Smooth muscle cell (in vitro differentiated cells): ENCODE measurements at regions not wholly inside any gene's neighbourhood (a gene's known extent, or its start where the extent isn't known, plus 50 kb on each side); places are given as distances from the start of the nearest gene placed in this dataset.

Experiments
- DNase-seq: peaks from one replicate; lab custom pipeline; 2025; ENCODE audit not compliant: unreplicated experiment; lab: John Stamatoyannopoulos, UW
- H2AFZ ChIP-seq: fragments of 200-600 bp; sonication (generic); 2 replicates; pipeline ENCODE4 v1.6.0; 2016; ENCODE audit warnings: antibody characterized with exemption, low read depth, mild to moderate bottlenecking
- H3F3A ChIP-seq: fragments of 200-600 bp; sonication (generic); 2 replicates; pipeline ENCODE4 v1.6.0; 2017; ENCODE audit warnings: antibody characterized with exemption, low read depth
- H3K27ac ChIP-seq: fragments of 200-600 bp; sonication (generic); 2 replicates; pipeline ENCODE4 v1.5.1; 2016; ENCODE audit warnings: low read depth, mild to moderate bottlenecking
- H3K27me3 ChIP-seq: fragments of 200-600 bp; sonication (generic); 2 replicates; pipeline ENCODE4 v1.6.1; 2016; ENCODE audit warnings: low read depth, mild to moderate bottlenecking
- H3K36me3 ChIP-seq: fragments of 200-600 bp; sonication (generic); 2 replicates; pipeline ENCODE4 v1.5.1; 2016; ENCODE audit warnings: low read depth
- H3K4me1 ChIP-seq: fragments of 200-600 bp; sonication (generic); 2 replicates; pipeline ENCODE4 v1.5.1; 2016; ENCODE audit warnings: low read depth
- H3K4me2 ChIP-seq: fragments of 200-600 bp; sonication (generic); 2 replicates; pipeline ENCODE4 v1.6.0; 2016; ENCODE audit warnings: mild to moderate bottlenecking
- H3K4me3 ChIP-seq: fragments of 200-600 bp; sonication (generic); 2 replicates; pipeline ENCODE4 v1.5.1; 2016; ENCODE audit warnings: mild to moderate bottlenecking
- H3K79me2 ChIP-seq: fragments of 200-600 bp; sonication (generic); 2 replicates; pipeline ENCODE4 v1.6.0; 2016; ENCODE audit warnings: low read depth, mild to moderate bottlenecking
- H3K9ac ChIP-seq: fragments of 200-600 bp; sonication (generic); 2 replicates; pipeline ENCODE4 v1.6.0; 2016; ENCODE audit warnings: low read depth
- H3K9me3 ChIP-seq: fragments of 200-600 bp; sonication (generic); replicated peaks from 2 replicates; pipeline ENCODE4 v1.5.1; 2016; ENCODE audit warnings: low read depth
- H4K20me1 ChIP-seq: fragments of 200-600 bp; sonication (generic); 2 replicates; pipeline ENCODE4 v1.6.0; 2016; ENCODE audit warnings: low read depth
- CTCF ChIP-seq: fragments of 200-600 bp; sonication (generic); IDR thresholded peaks from 2 replicates; pipeline ENCODE4 v1.5.1; 2017; ENCODE audit warnings: borderline replicate concordance, mild to moderate bottlenecking, antibody characterized with exemption; ENCODE audit not compliant: insufficient read depth, poor library complexity, severe bottlenecking
- whole genome bisulfite sequencing: methylation state at CpG from one replicate; pipeline ENCODE4 v1.1.7; 2016; ENCODE audit warnings: low lambda C conversion rate; 5-methylcytosine and 5-hydroxymethylcytosine counted together

- Histone ChIP-seq H2AFZ (no peak overlapping the region), H4K20me1 (no peaks in the 10 kb centered on the region)
- WGBS = 53% methylated on average over 1 of the region's 1 CpG
Observed at GRCh38 chr20:23179766-23180403, 93.8 kb upstream of the CD93 start.

GRCh38 chr20:23178806-23179205, 92.7 kb upstream of the CD93 start:
- Histone ChIP-seq H3K4me3 (no peak overlapping the region), H3K9ac (no peak overlapping the region), H2AFZ (no peak overlapping the region), H3K27ac (no peak overlapping the region), H3K36me3 (no peaks in the 10 kb centered on the region), H3K27me3 (peaks cover 15% of the 10 kb centered on the region), H3K4me1 (no peaks in the 10 kb centered on the region), H3F3A (no peaks in the 10 kb centered on the region), H3K79me2 (no peaks in the 10 kb centered on the region), H4K20me1 (no peaks in the 10 kb centered on the region), H3K4me2 (no peak overlapping the region), H3K9me3 (no peaks in the 10 kb centered on the region)
- TF ChIP-seq CTCF = no peak
- DNase-seq = no peak
- 21% methylated on average over 3 of the region's 3 CpGs for WGBS

More at GRCh38 chr20:23179766-23180403, 93.8 kb upstream of the CD93 start:
- Histone ChIP-seq H3K4me1 (no peaks in the 10 kb centered on the region), H3K79me2 (no peaks in the 10 kb centered on the region), H3K4me2 (no peak overlapping the region), H3K9ac (no peak overlapping the region), H3F3A (no peaks in the 10 kb centered on the region), H3K27ac (no peak overlapping the region), H3K36me3 (no peaks in the 10 kb centered on the region), H3K9me3 (no peaks in the 10 kb centered on the region), H3K4me3 (no peak overlapping the region), H3K27me3 (peaks cover 15% of the 10 kb centered on the region)
- TF ChIP-seq CTCF = no peak
- no peak for DNase-seq

- Histone ChIP-seq H3F3A (no peaks in the 10 kb centered on the region), H3K27ac (no peak overlapping the region), H3K27me3 (peaks cover 15% of the 10 kb centered on the region), H3K4me1 (no peaks in the 10 kb centered on the region), H3K36me3 (no peaks in the 10 kb centered on the region), H4K20me1 (no peaks in the 10 kb centered on the region), H2AFZ (no peak overlapping the region), H3K4me2 (no peak overlapping the region), H3K9ac (no peak overlapping the region), H3K79me2 (no peaks in the 10 kb centered on the region), H3K9me3 (no peaks in the 10 kb centered on the region), H3K4me3 (no peak overlapping the region)
- 97% methylated on average over 3 of the region's 3 CpGs for WGBS
- no peak for TF ChIP-seq CTCF
- no peak for DNase-seq
Observed at GRCh38 chr20:23174821-23175220, 88.7 kb upstream of the CD93 start.

- Histone ChIP-seq H3K4me3 (no peak overlapping the region), H3K4me2 (no peak overlapping the region), H3K9ac (no peak overlapping the region), H3K27me3 (no peaks in the 10 kb centered on the region), H2AFZ (no peak overlapping the region), H4K20me1 (no peaks in the 10 kb centered on the region), H3K9me3 (no peaks in the 10 kb centered on the region), H3K79me2 (no peaks in the 10 kb centered on the region), H3K27ac (no peak overlapping the region), H3K36me3 (no peaks in the 10 kb centered on the region), H3F3A (no peaks in the 10 kb centered on the region), H3K4me1 (no peaks in the 10 kb centered on the region)
- no peak for DNase-seq
- TF ChIP-seq CTCF = no peak
- WGBS = 87% methylated on average over 4 of the region's 4 CpGs
Observed at GRCh38 chr20:23167431-23167830, 81.3 kb upstream of the CD93 start.
